IMR-90 (cell line): ENCODE measurements at regions not wholly inside any gene's neighbourhood (a gene's known extent, or its start where the extent isn't known, plus 50 kb on each side); places are given as distances from the start of the nearest gene placed in this dataset.

Experiments
- NFE2L2 ChIP-seq: fragments of 150-350 bp; IDR thresholded peaks from 2 replicates; pipeline ENCODE4 v1.6.1; 2016; ENCODE audit warnings: low read depth, mild to moderate bottlenecking, low read length
- RAD21 ChIP-seq: IDR thresholded peaks from 2 replicates; pipeline ENCODE4 v1.6.1; 2012; ENCODE audit warnings: low read length, improper control_type of control experiment
- TF ChIP-seq, protein P1 (sequence below): conservative IDR thresholded peaks from 2 replicates; pipeline ENCODE4 v1.5.1; 2012; ENCODE audit warnings: mild to moderate bottlenecking, low read depth, low read length, improper control_type of control experiment

DNA sequence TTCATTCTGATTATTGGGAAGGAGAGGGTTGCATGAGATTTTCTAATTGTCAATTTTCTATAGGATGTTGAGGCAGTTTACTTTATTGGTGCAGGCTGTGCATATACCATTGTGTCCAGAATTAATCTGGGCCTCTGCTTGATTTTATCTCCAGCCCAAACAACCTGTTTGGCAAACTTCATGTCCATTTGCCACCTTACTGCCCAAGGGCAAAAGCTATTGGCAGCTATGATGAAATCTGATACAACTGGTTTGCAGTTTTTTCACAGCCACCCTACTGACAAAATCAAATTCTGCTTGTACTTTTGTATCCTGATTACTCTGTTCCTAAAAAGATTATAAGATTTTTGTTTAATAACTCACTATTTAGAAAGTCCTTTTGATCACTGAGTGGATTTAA, 789.2 kb upstream of the FBXO33 start:
- TF ChIP-seq, protein P1, sequence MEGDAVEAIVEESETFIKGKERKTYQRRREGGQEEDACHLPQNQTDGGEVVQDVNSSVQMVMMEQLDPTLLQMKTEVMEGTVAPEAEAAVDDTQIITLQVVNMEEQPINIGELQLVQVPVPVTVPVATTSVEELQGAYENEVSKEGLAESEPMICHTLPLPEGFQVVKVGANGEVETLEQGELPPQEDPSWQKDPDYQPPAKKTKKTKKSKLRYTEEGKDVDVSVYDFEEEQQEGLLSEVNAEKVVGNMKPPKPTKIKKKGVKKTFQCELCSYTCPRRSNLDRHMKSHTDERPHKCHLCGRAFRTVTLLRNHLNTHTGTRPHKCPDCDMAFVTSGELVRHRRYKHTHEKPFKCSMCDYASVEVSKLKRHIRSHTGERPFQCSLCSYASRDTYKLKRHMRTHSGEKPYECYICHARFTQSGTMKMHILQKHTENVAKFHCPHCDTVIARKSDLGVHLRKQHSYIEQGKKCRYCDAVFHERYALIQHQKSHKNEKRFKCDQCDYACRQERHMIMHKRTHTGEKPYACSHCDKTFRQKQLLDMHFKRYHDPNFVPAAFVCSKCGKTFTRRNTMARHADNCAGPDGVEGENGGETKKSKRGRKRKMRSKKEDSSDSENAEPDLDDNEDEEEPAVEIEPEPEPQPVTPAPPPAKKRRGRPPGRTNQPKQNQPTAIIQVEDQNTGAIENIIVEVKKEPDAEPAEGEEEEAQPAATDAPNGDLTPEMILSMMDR: no peak
- TF ChIP-seq NFE2L2: no peak
- no peak for TF ChIP-seq RAD21
